ENCODE measurements at regions not wholly inside any gene's neighbourhood (a gene's known extent, or its start where the extent isn't known, plus 50 kb on each side); places are given as distances from the start of the nearest gene placed in this dataset.

- H3K27me3 ChIP-seq (ENCODE audit: low read length), result no peaks in the 10 kb centered on the region
- TF ChIP-seq EZH2phosphoT487 (conservative IDR thresholded peaks at IDR 0.05; ENCODE audit: low read length), result no peak
- TF ChIP-seq, protein P1, sequence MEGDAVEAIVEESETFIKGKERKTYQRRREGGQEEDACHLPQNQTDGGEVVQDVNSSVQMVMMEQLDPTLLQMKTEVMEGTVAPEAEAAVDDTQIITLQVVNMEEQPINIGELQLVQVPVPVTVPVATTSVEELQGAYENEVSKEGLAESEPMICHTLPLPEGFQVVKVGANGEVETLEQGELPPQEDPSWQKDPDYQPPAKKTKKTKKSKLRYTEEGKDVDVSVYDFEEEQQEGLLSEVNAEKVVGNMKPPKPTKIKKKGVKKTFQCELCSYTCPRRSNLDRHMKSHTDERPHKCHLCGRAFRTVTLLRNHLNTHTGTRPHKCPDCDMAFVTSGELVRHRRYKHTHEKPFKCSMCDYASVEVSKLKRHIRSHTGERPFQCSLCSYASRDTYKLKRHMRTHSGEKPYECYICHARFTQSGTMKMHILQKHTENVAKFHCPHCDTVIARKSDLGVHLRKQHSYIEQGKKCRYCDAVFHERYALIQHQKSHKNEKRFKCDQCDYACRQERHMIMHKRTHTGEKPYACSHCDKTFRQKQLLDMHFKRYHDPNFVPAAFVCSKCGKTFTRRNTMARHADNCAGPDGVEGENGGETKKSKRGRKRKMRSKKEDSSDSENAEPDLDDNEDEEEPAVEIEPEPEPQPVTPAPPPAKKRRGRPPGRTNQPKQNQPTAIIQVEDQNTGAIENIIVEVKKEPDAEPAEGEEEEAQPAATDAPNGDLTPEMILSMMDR (IDR thresholded peaks at IDR 0.05; ENCODE audit: insufficient read depth, low read length, poor library complexity, severe bottlenecking), result no peak
- H3K27ac ChIP-seq (ENCODE audit: low read depth, low read length), result no peak overlapping the region
Measured at GRCh38 chr5:72046106-72046505, 61.2 kb upstream of the MAP1B start.

GRCh38 chr5:72055636-72056035, 51.6 kb upstream of the MAP1B start:
- H3K9ac ChIP-seq (ENCODE audit: low read length), result no peak overlapping the region
- no peaks in the 10 kb centered on the region for H3F3A ChIP-seq (ENCODE audit: insufficient read depth)
- H3K27me3 ChIP-seq (ENCODE audit: low read length), result no peaks in the 10 kb centered on the region
- H4K20me1 ChIP-seq (ENCODE audit: low read depth, low read length), result no peaks in the 10 kb centered on the region
- no peak overlapping the region for H2AFZ ChIP-seq (ENCODE audit: low read depth, low read length, severe bottlenecking)
- H3K79me2 ChIP-seq (ENCODE audit: insufficient read depth, low read length), result no peaks in the 10 kb centered on the region
- no peak overlapping the region for H3K27ac ChIP-seq (ENCODE audit: low read depth, low read length)
- no peaks in the 10 kb centered on the region for H3K9me3 ChIP-seq (ENCODE audit: insufficient read depth, low read length)
- H3K4me3 ChIP-seq (ENCODE audit: insufficient read depth, low read length, poor library complexity, severe bottlenecking), result no peak overlapping the region
- no peaks in the 10 kb centered on the region for H3K9me2 ChIP-seq (replicated peaks; ENCODE audit: insufficient read depth, low read length)
- H3K36me3 ChIP-seq (ENCODE audit: low read length), result no peaks in the 10 kb centered on the region
- no peak for TF ChIP-seq EZH2phosphoT487 (conservative IDR thresholded peaks at IDR 0.05; ENCODE audit: low read length)
- TF ChIP-seq, protein P1 (IDR thresholded peaks at IDR 0.05; ENCODE audit: insufficient read depth, low read length, poor library complexity, severe bottlenecking), result no peak
- H3K4me2 ChIP-seq (ENCODE audit: low read depth, low read length, poor library complexity, severe bottlenecking), result no peak overlapping the region

More at GRCh38 chr5:72046106-72046505, 61.2 kb upstream of the MAP1B start:
- H4K20me1 ChIP-seq (ENCODE audit: low read depth, low read length), result no peaks in the 10 kb centered on the region
- H2AFZ ChIP-seq (ENCODE audit: low read depth, low read length, severe bottlenecking), result no peak overlapping the region
- H3K9ac ChIP-seq (ENCODE audit: low read length), result no peak overlapping the region
- no peaks in the 10 kb centered on the region for H3F3A ChIP-seq (ENCODE audit: insufficient read depth)
- no peaks in the 10 kb centered on the region for H3K36me3 ChIP-seq (ENCODE audit: low read length)
- no peaks in the 10 kb centered on the region for H3K9me3 ChIP-seq (ENCODE audit: insufficient read depth, low read length)
- H3K4me3 ChIP-seq (ENCODE audit: insufficient read depth, low read length, poor library complexity, severe bottlenecking), result no peak overlapping the region
- H3K79me2 ChIP-seq (ENCODE audit: insufficient read depth, low read length), result no peaks in the 10 kb centered on the region
- no peaks in the 10 kb centered on the region for H3K9me2 ChIP-seq (replicated peaks; ENCODE audit: insufficient read depth, low read length)
- H3K4me2 ChIP-seq (ENCODE audit: low read depth, low read length, poor library complexity, severe bottlenecking), result no peak overlapping the region

Measured in SU-DHL-6 (cell line).